Glutamatergic neuron (in vitro differentiated cells): ENCODE measurements at regions not wholly inside any gene's neighbourhood (a gene's known extent, or its start where the extent isn't known, plus 50 kb on each side); places are given as distances from the start of the nearest gene placed in this dataset.

Experiments
- DNase-seq: peaks from one replicate; pipeline ENCODE4 v3.0.0; 2022
- H3K27ac Mint-ChIP-seq: one replicate; pipeline ENCODE4 v1.8.0; 2020; ENCODE audit warnings: mild to moderate bottlenecking, mixed read lengths, inconsistent platforms; ENCODE audit not compliant: unreplicated experiment
- H3K27me3 Mint-ChIP-seq: one replicate; pipeline ENCODE4 v1.8.0; 2020; ENCODE audit warnings: mild to moderate bottlenecking, moderate library complexity, mixed read lengths, inconsistent platforms; ENCODE audit not compliant: unreplicated experiment
- H3K36me3 Mint-ChIP-seq: one replicate; pipeline ENCODE4 v1.8.0; 2020; ENCODE audit warnings: mild to moderate bottlenecking, mixed read lengths, inconsistent platforms; ENCODE audit not compliant: unreplicated experiment
- H3K4me1 Mint-ChIP-seq: one replicate; pipeline ENCODE4 v1.8.0; 2020; ENCODE audit warnings: mild to moderate bottlenecking, low read depth, mixed read lengths, inconsistent platforms; ENCODE audit not compliant: unreplicated experiment
- H3K4me3 Mint-ChIP-seq: one replicate; pipeline ENCODE4 v1.8.0; 2020; ENCODE audit warnings: mild to moderate bottlenecking, mixed read lengths, inconsistent platforms; ENCODE audit not compliant: unreplicated experiment
- H3K9me3 Mint-ChIP-seq: one replicate; pipeline ENCODE4 v1.8.0; 2020; ENCODE audit warnings: mild to moderate bottlenecking, moderate library complexity, mixed read lengths, inconsistent platforms; ENCODE audit not compliant: unreplicated experiment
- TF ChIP-seq, protein P1 (sequence below): fragments of 200-600 bp; sonication (generic); IDR thresholded peaks from one replicate; pipeline ENCODE4 v1.5.0; 2021; ENCODE audit not compliant: partially characterized antibody, unreplicated experiment

DNA sequence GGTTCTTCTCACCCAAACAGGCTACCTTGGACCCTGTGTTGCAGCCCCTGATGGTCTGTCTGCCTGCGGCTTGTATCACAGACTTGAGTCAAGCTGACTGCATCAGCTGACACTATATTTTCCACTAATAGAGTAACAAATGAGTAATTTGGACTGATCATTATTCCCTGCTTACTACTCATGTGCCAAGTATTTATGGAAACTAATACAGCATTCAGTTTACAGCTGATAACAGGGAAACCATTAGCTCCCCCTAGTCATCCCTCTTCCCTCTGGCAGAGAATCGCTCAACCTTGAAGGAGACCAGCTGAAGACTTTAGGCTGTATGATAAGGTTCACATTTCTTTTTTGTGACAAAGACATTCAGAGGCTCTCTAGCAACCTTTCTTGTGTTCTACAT lies 116.6 kb upstream of the SYT6 start:
- Mint-ChIP-seq H3K9me3 (no peaks in the 10 kb centered on the region), H3K36me3 (no peaks in the 10 kb centered on the region), H3K27ac (no peak overlapping the region), H3K4me1 (peaks cover 11% of the 10 kb centered on the region), H3K27me3 (peaks cover 2% of the 10 kb centered on the region), H3K4me3 (no peak overlapping the region)
- DNase-seq = no peak
- TF ChIP-seq, protein P1, sequence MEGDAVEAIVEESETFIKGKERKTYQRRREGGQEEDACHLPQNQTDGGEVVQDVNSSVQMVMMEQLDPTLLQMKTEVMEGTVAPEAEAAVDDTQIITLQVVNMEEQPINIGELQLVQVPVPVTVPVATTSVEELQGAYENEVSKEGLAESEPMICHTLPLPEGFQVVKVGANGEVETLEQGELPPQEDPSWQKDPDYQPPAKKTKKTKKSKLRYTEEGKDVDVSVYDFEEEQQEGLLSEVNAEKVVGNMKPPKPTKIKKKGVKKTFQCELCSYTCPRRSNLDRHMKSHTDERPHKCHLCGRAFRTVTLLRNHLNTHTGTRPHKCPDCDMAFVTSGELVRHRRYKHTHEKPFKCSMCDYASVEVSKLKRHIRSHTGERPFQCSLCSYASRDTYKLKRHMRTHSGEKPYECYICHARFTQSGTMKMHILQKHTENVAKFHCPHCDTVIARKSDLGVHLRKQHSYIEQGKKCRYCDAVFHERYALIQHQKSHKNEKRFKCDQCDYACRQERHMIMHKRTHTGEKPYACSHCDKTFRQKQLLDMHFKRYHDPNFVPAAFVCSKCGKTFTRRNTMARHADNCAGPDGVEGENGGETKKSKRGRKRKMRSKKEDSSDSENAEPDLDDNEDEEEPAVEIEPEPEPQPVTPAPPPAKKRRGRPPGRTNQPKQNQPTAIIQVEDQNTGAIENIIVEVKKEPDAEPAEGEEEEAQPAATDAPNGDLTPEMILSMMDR = no peak

DNA sequence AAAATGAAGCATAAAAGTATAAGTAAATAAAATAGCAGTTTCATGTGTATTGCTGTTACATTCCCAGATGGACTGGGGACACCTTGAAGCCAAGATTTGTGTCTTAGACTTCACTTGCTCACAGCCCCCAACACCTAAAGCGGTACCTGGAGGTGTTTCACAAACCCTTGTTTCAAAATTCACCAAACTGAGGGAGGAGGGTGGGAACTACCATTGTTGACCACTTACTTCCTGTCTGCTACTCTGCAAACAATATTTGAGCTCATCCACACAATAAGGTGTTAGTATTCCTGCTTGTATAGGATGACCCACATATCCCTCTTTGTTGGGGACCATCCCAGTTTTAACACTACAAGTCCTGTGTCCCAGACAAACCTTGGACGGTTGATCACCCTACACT lies 115.9 kb upstream of the SYT6 start:
- TF ChIP-seq, protein P1 = no peak
- Mint-ChIP-seq H3K4me3 (no peak overlapping the region), H3K36me3 (no peaks in the 10 kb centered on the region), H3K27ac (no peak overlapping the region), H3K27me3 (peaks cover 2% of the 10 kb centered on the region), H3K9me3 (no peaks in the 10 kb centered on the region), H3K4me1 (peaks cover 6% of the 10 kb centered on the region)
- no peak for DNase-seq

DNA sequence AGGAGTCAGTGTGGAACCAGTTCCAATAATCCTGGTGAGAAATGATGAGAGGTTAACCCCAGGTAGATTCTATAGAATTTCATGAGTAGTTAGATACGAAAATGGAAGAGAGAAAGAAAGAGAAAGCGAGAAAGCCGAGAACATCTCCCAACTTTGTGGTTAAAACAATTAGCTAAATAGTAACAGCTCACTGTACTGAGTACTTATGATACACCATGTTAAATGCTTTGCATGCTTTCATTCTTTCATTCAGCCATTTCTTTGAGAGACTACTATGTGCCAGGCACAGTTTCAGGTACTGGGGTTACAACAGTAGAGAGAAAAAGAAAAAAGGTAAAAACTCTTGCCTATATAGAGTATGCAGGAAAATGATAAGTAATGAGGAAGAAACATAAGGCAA lies 109.7 kb upstream of the SYT6 start:
- Mint-ChIP-seq H3K27ac (no peak overlapping the region), H3K4me3 (no peak overlapping the region), H3K27me3 (no peaks in the 10 kb centered on the region), H3K36me3 (no peaks in the 10 kb centered on the region), H3K4me1 (no peaks in the 10 kb centered on the region), H3K9me3 (no peaks in the 10 kb centered on the region)
- DNase-seq = no peak
- TF ChIP-seq, protein P1 = no peak

DNA sequence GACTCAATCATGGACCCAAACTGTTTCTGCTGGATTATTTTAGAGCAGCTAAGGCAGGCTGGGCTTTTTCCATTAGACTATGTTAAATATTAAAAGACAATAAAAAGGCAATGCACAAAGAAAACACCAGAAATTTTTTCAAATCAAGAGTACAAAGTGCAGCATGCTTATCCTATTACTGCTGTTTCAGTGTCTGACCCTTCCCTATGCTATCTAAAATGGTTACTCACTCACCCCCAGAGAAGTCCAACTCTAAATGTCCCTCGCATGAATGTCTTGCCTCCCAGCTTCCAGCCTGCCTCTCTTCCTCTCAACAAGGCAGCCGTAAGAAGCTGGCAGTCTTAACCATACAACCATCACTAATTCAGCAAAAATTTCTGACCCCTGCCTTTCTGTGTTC lies 108.7 kb upstream of the SYT6 start:
- no peaks in the 10 kb centered on the region for H3K4me1 Mint-ChIP-seq
- no peaks in the 10 kb centered on the region for H3K27me3 Mint-ChIP-seq
- H3K27ac Mint-ChIP-seq = no peak overlapping the region
- no peak for DNase-seq
- H3K4me3 Mint-ChIP-seq = no peak overlapping the region
- no peaks in the 10 kb centered on the region for H3K9me3 Mint-ChIP-seq
- no peaks in the 10 kb centered on the region for H3K36me3 Mint-ChIP-seq
- TF ChIP-seq, protein P1 = no peak

DNA sequence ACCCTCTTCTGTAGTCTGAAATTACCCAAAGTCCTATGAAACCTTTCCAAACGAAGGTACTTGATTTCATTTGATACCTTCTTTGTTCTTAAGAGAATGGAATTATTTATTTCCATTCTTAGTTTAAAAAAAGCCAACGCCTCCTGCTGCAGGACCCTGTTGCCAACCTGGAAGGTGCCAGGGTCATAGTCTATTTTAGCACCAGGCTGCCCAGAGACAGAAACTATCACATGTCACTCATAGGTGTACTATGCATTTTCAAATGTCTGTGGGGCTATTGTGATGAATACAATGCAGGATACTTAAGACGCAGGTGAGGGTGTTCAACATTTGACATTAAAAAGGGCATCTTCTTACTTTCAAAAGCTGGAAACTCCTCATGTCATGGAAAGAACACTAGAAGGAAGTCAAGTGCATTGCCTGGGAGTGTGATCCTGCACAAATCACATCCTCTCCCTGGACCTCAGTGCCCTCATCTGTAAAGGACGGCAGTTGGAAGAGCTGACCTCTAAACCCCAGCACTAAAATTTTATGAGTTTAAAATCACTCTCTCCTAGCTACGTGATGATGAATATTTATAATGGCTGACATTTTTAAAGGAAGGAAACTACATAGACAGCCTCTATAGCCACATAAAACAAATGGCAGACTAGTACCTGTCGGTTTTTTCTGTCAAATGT lies 107.3 kb upstream of the SYT6 start:
- TF ChIP-seq, protein P1 = no peak
- no peaks in the 10 kb centered on the region for H3K27me3 Mint-ChIP-seq
- H3K9me3 Mint-ChIP-seq = no peaks in the 10 kb centered on the region
- H3K4me1 Mint-ChIP-seq = no peaks in the 10 kb centered on the region
- DNase-seq = no peak
- H3K4me3 Mint-ChIP-seq = no peak overlapping the region
- H3K36me3 Mint-ChIP-seq = no peaks in the 10 kb centered on the region
- H3K27ac Mint-ChIP-seq = no peak overlapping the region
